ENCODE measurements at regions not wholly inside any gene's neighbourhood (a gene's known extent, or its start where the extent isn't known, plus 50 kb on each side); places are given as distances from the start of the nearest gene placed in this dataset.

GRCh38 chr17:71740866-71741265 is 380.0 kb upstream of the SOX9 start:
- TF ChIP-seq CTCF (conservative IDR thresholded peaks at IDR 0.05; ENCODE audit: low read length) (no peak), EZH2phosphoT487 (IDR thresholded peaks at IDR 0.05; ENCODE audit: borderline replicate concordance) (no peak)

Data from Loucy (cell line).